LNCaP clone FGC (cell line): ENCODE measurements at regions not wholly inside any gene's neighbourhood (a gene's known extent, or its start where the extent isn't known, plus 50 kb on each side); places are given as distances from the start of the nearest gene placed in this dataset.

Experiments used
- DNase-seq: peaks from one replicate; pipeline ENCODE4 v3.0.0-alpha.2; 2011; ENCODE audit warnings: low read depth
- H3K4me3 ChIP-seq: 2 replicates; pipeline ENCODE4 v1.5.1; 2011; ENCODE audit warnings: mild to moderate bottlenecking, low read depth, low read length, control low read depth
- TF ChIP-seq, protein P1 (sequence below): IDR thresholded peaks from 2 replicates; pipeline ENCODE4 v1.5.1; 2012; ENCODE audit warnings: mild to moderate bottlenecking; ENCODE audit not compliant: control insufficient read depth, insufficient read depth; ENCODE audit errors: extremely low read depth

DNA sequence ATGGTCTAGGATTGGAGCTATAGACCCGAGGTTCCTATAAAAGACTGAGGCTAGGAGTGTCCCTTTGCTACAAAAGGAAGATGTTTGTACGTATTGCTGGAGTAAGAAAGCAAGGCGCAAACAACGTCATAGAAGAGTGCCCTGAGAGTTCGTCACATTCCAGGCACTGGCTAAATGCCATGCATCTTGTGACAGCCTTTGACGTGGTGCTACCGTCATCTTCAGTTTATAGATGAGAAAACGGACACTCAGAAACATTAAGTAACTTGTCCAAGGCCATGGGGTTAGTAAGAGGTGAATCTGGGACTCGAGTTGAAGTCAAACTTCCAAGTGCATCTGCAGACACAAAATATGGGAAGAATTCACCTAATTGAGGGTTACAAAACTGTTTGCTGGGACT lies 104.2 kb upstream of the SLC45A1 start:
- no peak for DNase-seq
- TF ChIP-seq, protein P1, sequence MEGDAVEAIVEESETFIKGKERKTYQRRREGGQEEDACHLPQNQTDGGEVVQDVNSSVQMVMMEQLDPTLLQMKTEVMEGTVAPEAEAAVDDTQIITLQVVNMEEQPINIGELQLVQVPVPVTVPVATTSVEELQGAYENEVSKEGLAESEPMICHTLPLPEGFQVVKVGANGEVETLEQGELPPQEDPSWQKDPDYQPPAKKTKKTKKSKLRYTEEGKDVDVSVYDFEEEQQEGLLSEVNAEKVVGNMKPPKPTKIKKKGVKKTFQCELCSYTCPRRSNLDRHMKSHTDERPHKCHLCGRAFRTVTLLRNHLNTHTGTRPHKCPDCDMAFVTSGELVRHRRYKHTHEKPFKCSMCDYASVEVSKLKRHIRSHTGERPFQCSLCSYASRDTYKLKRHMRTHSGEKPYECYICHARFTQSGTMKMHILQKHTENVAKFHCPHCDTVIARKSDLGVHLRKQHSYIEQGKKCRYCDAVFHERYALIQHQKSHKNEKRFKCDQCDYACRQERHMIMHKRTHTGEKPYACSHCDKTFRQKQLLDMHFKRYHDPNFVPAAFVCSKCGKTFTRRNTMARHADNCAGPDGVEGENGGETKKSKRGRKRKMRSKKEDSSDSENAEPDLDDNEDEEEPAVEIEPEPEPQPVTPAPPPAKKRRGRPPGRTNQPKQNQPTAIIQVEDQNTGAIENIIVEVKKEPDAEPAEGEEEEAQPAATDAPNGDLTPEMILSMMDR = no peak
- no peak overlapping the region for H3K4me3 ChIP-seq

DNA sequence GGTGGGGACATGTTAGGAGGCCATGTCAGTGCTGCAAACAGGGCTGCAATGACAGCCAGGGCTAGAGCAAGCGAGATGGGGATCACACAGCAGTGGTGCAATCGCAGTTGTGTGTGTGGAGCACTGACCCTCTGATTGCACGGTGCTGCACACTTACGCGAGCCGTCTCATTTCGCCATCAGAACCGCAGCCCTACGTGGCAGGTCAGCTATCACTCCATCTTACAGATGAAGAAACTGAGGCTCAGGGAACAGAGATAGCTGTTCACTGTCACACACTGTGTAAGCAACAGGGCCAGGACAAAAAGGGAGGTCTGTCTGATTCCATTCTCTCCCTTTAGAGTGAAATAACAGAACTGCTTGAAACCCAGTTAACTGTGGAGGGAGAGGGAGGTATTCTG lies 104.8 kb upstream of the SLC45A1 start:
- no peak for DNase-seq
- TF ChIP-seq, protein P1 = no peak
- no peak overlapping the region for H3K4me3 ChIP-seq

DNA sequence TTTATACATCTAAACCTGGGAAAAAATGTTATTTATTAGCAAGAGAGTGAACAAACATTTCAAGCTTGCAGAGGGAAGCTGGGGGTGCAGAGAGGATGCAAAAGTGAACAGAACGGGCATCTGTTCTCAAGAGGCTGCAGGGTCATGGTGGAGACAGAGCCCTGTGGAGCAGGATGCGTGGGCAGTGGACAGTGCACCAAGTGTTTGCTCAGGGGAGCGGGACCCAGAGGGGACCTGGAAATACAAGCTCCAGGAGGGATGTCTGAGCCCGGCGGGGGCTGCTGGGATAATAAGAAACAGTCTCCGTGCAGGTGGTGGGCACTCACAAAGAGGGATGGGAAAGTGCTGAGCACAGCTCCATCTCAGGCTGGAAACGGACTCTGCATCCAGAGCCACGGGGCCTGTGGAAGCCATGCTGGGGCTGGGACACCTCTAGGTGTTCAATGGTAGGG lies 105.3 kb upstream of the SLC45A1 start:
- H3K4me3 ChIP-seq = no peak overlapping the region
- DNase-seq = no peak
- TF ChIP-seq, protein P1 = no peak

DNA sequence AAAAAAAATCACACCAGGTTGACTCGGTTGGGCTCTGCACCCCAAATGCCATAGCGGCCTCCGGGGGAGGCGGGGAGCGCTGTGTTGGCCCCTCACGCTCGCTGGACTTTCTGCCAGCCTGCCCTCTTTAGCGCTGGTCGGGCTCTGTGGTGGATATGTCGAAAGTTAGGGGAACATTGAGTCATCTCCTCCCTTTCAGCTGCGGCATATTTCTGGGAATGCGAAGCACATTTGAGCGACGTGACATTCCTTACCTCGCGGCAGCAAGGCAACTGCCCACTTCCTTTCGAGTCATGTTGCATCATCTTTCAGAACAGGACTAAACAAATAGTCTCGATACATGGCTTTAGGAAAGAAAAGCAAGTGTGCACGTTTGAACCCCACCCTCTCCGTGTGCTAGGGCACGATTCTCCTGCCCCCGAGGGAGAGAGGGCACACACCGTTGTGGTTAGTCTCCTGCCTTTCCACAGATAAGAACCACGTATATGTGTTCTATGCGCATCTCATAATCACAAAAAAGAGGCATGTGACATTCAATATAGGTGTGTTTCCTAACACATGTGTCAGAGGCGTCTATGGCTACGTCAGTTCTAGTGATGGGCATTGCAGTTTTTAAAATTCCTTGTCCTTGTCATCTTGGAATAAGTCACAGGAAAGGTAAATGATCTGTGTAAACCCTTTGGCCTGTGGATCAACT lies 105.9 kb upstream of the SLC45A1 start:
- no peak for DNase-seq
- H3K4me3 ChIP-seq = no peak overlapping the region
- TF ChIP-seq, protein P1 = no peak

DNA sequence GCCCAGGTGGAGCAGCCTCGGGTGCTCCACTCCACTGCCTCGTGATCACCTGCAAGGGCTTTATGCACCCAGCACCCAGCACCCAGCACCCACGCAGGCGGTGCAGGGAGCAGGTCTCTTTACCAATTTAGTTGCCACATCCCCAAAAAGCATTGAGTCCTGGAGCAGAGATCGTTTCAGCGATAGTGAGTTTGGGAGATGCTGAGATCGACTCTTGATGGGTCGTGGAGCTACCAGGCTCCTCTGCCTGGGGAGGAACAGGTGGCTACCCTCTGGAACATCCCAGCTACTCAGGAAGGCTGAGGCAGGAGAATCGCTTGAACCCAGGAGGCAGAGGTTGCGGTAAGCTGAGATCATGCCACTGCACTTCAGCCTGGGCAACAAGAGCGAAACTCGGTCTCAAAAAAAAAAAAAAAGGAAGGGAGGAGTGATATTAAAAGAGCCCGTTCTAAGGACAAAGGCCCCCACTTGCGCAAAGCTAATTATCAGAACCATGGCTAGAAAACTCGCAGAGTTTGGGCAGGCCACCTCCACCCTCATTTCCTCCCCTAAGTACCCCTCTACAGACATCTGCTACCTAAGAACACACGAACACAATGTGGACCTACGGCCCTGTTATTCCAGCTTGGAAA lies 106.5 kb upstream of the SLC45A1 start:
- TF ChIP-seq, protein P1 = no peak
- no peak for DNase-seq
- no peak overlapping the region for H3K4me3 ChIP-seq

DNA sequence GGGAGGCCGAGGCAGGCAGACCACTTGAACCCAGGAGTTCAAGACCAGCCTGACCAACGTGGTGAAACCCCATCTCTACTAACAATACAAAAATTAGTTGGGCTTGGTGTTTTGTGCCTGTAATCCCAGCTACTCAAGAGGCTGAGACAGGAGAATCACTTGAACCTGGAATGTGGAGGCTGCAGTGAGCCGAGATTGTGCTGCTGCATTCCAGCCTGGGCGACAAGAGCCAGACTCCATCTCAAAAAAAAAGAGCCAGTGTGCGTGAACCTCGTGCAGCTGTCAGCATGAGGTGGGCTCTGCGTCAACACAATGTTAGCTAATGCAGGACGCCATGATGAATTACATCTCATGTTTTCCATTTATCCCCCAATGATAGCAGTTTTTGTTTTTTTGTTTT lies 110.7 kb upstream of the SLC45A1 start:
- DNase-seq = no peak
- H3K4me3 ChIP-seq = no peak overlapping the region
- TF ChIP-seq, protein P1 = no peak
